ENCODE measurements at regions not wholly inside any gene's neighbourhood (a gene's known extent, or its start where the extent isn't known, plus 50 kb on each side); places are given as distances from the start of the nearest gene placed in this dataset.

GRCh38 chr12:92244036-92244435 lies 98.4 kb upstream of the BTG1 start:
- Histone ChIP-seq H3K9me2 (ENCODE audit: insufficient read depth) (no peaks in the 10 kb centered on the region), H3K79me2 (ENCODE audit: low read depth) (no peaks in the 10 kb centered on the region), H3K4me2 (no peak overlapping the region), H3K4me3 (no peak overlapping the region), H3K9me3 (ENCODE audit: insufficient read depth, low read depth) (no peaks in the 10 kb centered on the region), H3K27ac (no peak overlapping the region), H3F3A (ENCODE audit: insufficient read depth, low read depth) (no peaks in the 10 kb centered on the region), H3K36me3 (ENCODE audit: low read depth) (no peaks in the 10 kb centered on the region), H2AFZ (no peak overlapping the region), H4K20me1 (ENCODE audit: insufficient read depth) (no peaks in the 10 kb centered on the region), H3K27me3 (ENCODE audit: insufficient read depth, low read depth) (no peaks in the 10 kb centered on the region), H3K4me1 (replicated peaks; ENCODE audit: insufficient read depth) (no peaks in the 10 kb centered on the region)
- TF ChIP-seq CTCF (conservative IDR thresholded peaks at IDR 0.05) (no peak), EZH2 (IDR thresholded peaks at IDR 0.05; ENCODE audit: low read depth) (no peak)
- POLR2A ChIA-PET (ENCODE audit: unreplicated experiment), result no interaction called here
- no peak for DNase-seq
- intact Hi-C loops (cut with micrococcal nuclease; ENCODE audit: unreplicated experiment), result no loop called here
- BruUV-seq (replicated peaks), result no TSS peak
- CTCF ChIA-PET, result no interaction called here

GRCh38 chr12:92242907-92243306 lies 97.3 kb upstream of the BTG1 start:
- TF ChIP-seq CTCF (conservative IDR thresholded peaks at IDR 0.05), result no peak
- no peak for TF ChIP-seq EZH2 (IDR thresholded peaks at IDR 0.05; ENCODE audit: low read depth)
- no peaks in the 10 kb centered on the region for H4K20me1 ChIP-seq (ENCODE audit: insufficient read depth)
- H3K36me3 ChIP-seq (ENCODE audit: low read depth), result no peaks in the 10 kb centered on the region
- no peaks in the 10 kb centered on the region for H3K9me3 ChIP-seq (ENCODE audit: insufficient read depth, low read depth)
- H3K9me2 ChIP-seq (ENCODE audit: insufficient read depth), result no peaks in the 10 kb centered on the region
- POLR2A ChIA-PET (ENCODE audit: unreplicated experiment), result no interaction called here
- DNase-seq, result no peak
- no peak overlapping the region for H3K4me3 ChIP-seq
- H3K27me3 ChIP-seq (ENCODE audit: insufficient read depth, low read depth), result no peaks in the 10 kb centered on the region
- H3K4me2 ChIP-seq, result no peak overlapping the region
- H3K4me1 ChIP-seq (replicated peaks; ENCODE audit: insufficient read depth), result no peaks in the 10 kb centered on the region
- no TSS peak for BruUV-seq (replicated peaks)
- no peaks in the 10 kb centered on the region for H3F3A ChIP-seq (ENCODE audit: insufficient read depth, low read depth)
- H3K79me2 ChIP-seq (ENCODE audit: low read depth), result no peaks in the 10 kb centered on the region
- no peak overlapping the region for H2AFZ ChIP-seq
- intact Hi-C loops (cut with micrococcal nuclease; ENCODE audit: unreplicated experiment), result no loop called here
- CTCF ChIA-PET, result no interaction called here
- no peak overlapping the region for H3K27ac ChIP-seq

- no peaks in the 10 kb centered on the region for H3K79me2 ChIP-seq (ENCODE audit: low read depth)
- no peak overlapping the region for H3K27ac ChIP-seq
- intact Hi-C loops (cut with micrococcal nuclease; ENCODE audit: unreplicated experiment), result no loop called here
- no peaks in the 10 kb centered on the region for H3K9me3 ChIP-seq (ENCODE audit: insufficient read depth, low read depth)
- H3K27me3 ChIP-seq (ENCODE audit: insufficient read depth, low read depth), result no peaks in the 10 kb centered on the region
- H3K4me3 ChIP-seq, result no peak overlapping the region
- no peak overlapping the region for H2AFZ ChIP-seq
- ChIA-PET POLR2A (ENCODE audit: unreplicated experiment) (no interaction called here), CTCF (interaction anchor here (0.6 kb wide), 1 partner anchor 112 kb away, joined by 3 read pairs; no protein-coding TSS in a partner anchor)
- no peaks in the 10 kb centered on the region for H3K4me1 ChIP-seq (replicated peaks; ENCODE audit: insufficient read depth)
- H3K9me2 ChIP-seq (ENCODE audit: insufficient read depth), result no peaks in the 10 kb centered on the region
- TF ChIP-seq EZH2 (IDR thresholded peaks at IDR 0.05; ENCODE audit: low read depth), result no peak
- no peak for TF ChIP-seq CTCF (conservative IDR thresholded peaks at IDR 0.05)
- H3K36me3 ChIP-seq (ENCODE audit: low read depth), result no peaks in the 10 kb centered on the region
- no TSS peak for BruUV-seq (replicated peaks)
- no peak for DNase-seq
- no peak overlapping the region for H3K4me2 ChIP-seq
- H3F3A ChIP-seq (ENCODE audit: insufficient read depth, low read depth), result no peaks in the 10 kb centered on the region
- H4K20me1 ChIP-seq (ENCODE audit: insufficient read depth), result no peaks in the 10 kb centered on the region
Observed at GRCh38 chr12:92237762-92238523, 92.3 kb upstream of the BTG1 start.
